ENCODE measurements at regions not wholly inside any gene's neighbourhood (a gene's known extent, or its start where the extent isn't known, plus 50 kb on each side); places are given as distances from the start of the nearest gene placed in this dataset.

GRCh38 chr15:59876140-59876539, 128.0 kb upstream of the FOXB1 start:
- DNase-seq (ENCODE audit: extremely low read depth, low read depth): no peak
- TF ChIP-seq CTCF (IDR thresholded peaks at IDR 0.05; ENCODE audit: low read depth, low read length): no peak

- DNase-seq (ENCODE audit: extremely low read depth, low read depth): no peak
- no peak for TF ChIP-seq CTCF (IDR thresholded peaks at IDR 0.05; ENCODE audit: low read depth, low read length)
Measured at GRCh38 chr15:59873644-59874272, 130.4 kb upstream of the FOXB1 start.

GRCh38 chr15:59867086-59867855, 136.8 kb upstream of the FOXB1 start:
- no peak for DNase-seq (ENCODE audit: extremely low read depth, low read depth)

GRCh38 chr15:59866642-59867041, 137.5 kb upstream of the FOXB1 start:
- no peak for TF ChIP-seq CTCF (IDR thresholded peaks at IDR 0.05; ENCODE audit: low read depth, low read length)

More at GRCh38 chr15:59867086-59867855, 136.8 kb upstream of the FOXB1 start:
- TF ChIP-seq CTCF (IDR thresholded peaks at IDR 0.05; ENCODE audit: low read depth, low read length): no peak

GRCh38 chr15:59862191-59863155, 141.6 kb upstream of the FOXB1 start:
- DNase-seq (ENCODE audit: extremely low read depth, low read depth): no peak
- no peak for TF ChIP-seq CTCF (IDR thresholded peaks at IDR 0.05; ENCODE audit: low read depth, low read length)

More at GRCh38 chr15:59866642-59867041, 137.5 kb upstream of the FOXB1 start:
- DNase-seq (ENCODE audit: extremely low read depth, low read depth): no peak

- no peak for TF ChIP-seq CTCF (IDR thresholded peaks at IDR 0.05; ENCODE audit: low read depth, low read length)
- no peak for DNase-seq (ENCODE audit: extremely low read depth, low read depth)
Measured at GRCh38 chr15:59847968-59848367, 156.1 kb upstream of the FOXB1 start.

Measured in AG09319 (cell line).